LNCAP (cell line): ENCODE measurements at regions not wholly inside any gene's neighbourhood (a gene's known extent, or its start where the extent isn't known, plus 50 kb on each side); places are given as distances from the start of the nearest gene placed in this dataset.

ENCODE experiments used
- TF ChIP-seq, protein P1 (sequence below): fragments of 450-650 bp; IDR thresholded peaks from 2 replicates; pipeline ENCODE4 v1.5.1; 2017; ENCODE audit warnings: mild to moderate bottlenecking

DNA sequence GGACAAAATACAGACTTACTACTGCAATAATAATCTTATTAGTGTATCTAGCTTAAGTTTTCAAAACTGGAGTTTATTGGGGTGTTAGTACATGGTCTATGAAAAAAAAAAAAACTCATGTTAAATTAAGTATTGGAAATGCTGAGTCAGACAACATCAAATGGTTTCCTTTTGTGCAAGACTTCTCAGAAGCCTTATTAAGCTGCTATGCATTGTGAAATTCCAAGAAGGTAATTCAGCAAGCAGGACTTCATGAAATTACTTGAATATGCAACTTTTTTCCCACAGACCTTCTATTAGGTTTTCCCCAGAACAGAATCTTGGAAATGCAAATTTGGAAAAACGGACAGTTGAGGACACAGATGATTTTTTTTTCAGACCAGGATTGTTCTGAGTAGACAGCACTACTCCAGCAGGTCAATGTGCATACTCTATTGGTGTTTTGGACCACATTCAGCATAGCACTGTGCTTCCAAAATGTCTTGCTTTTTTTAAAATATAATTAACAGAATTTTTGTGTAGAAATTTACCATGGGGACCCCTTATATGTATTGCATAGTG is 568.8 kb upstream of the TENM3 start:
- TF ChIP-seq, protein P1, sequence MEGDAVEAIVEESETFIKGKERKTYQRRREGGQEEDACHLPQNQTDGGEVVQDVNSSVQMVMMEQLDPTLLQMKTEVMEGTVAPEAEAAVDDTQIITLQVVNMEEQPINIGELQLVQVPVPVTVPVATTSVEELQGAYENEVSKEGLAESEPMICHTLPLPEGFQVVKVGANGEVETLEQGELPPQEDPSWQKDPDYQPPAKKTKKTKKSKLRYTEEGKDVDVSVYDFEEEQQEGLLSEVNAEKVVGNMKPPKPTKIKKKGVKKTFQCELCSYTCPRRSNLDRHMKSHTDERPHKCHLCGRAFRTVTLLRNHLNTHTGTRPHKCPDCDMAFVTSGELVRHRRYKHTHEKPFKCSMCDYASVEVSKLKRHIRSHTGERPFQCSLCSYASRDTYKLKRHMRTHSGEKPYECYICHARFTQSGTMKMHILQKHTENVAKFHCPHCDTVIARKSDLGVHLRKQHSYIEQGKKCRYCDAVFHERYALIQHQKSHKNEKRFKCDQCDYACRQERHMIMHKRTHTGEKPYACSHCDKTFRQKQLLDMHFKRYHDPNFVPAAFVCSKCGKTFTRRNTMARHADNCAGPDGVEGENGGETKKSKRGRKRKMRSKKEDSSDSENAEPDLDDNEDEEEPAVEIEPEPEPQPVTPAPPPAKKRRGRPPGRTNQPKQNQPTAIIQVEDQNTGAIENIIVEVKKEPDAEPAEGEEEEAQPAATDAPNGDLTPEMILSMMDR, result no peak

DNA sequence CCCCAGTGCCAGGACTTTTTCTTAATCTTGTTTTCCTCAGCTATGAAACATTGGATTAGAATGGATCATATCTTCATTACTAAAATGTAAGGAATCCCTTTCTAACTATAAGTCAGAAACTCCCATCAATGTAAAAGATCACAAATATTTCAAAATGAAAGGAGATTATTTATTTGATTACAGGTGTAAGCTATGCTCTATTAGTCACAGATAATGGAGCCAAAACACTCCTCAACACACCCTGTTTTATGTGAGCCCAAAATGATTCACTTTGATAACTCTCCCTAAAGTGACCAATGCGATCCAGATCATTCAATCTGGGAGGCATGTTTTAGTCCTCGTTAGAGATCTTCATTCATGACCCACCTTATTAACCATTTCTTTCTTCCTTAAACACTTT is 566.7 kb upstream of the TENM3 start:
- TF ChIP-seq, protein P1, result no peak

DNA sequence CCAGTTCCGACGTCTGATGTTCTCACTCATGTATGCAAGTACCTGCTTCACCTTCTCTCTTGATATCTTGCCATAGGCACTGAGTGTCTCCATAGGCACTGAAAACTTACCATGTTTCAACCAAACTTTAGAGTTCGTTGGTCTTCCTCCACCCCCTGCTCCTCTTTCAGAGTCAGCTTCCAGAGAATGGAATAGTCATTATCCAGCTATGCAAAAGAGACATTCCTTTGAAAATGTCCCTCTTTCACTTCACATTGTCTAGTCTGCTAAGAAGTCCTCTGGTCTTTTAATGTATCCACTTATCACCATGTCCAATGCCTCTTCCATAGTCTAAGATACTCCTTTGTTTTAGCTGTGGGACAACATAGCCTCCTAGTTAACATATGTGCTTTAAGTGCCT is 566.0 kb upstream of the TENM3 start:
- TF ChIP-seq, protein P1, result no peak

DNA sequence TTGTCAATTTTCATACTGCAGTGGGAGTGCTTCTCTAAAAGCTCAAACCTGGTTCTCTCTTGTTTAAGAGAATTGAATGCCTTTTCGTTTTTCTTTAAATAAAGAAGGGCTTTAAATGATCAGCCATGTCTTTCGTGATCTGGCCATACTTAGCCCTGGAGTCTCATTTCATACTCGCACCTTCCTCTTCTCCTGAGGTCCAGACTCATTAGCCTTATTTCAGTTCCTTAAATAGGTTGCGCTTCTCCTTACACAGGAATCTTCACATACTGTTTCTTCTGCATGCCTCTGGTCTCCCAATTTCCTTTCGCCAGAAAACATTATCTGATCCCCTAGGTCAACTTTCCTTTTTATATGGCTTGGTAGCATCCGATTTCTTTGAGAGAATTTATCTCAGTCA is 565.6 kb upstream of the TENM3 start:
- TF ChIP-seq, protein P1, result no peak

DNA sequence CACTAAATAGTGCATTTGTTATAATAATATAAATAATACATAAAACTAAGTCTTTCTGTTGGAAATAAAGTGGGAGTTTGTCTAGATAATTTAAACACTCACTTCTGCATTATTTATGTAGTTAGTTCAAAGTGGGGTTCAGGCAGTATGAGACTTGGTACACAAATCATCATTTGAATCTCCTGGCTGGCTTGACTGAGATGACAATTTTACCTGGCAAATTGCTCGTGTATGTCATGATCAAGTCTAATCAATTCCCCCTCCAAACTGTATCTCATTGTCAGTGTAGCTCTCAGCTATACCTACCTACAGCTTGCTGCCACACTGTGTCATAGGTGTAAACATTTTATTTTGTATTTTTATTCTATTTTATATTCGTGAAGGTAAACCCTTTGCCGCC is 563.4 kb upstream of the TENM3 start:
- TF ChIP-seq, protein P1, result no peak

DNA sequence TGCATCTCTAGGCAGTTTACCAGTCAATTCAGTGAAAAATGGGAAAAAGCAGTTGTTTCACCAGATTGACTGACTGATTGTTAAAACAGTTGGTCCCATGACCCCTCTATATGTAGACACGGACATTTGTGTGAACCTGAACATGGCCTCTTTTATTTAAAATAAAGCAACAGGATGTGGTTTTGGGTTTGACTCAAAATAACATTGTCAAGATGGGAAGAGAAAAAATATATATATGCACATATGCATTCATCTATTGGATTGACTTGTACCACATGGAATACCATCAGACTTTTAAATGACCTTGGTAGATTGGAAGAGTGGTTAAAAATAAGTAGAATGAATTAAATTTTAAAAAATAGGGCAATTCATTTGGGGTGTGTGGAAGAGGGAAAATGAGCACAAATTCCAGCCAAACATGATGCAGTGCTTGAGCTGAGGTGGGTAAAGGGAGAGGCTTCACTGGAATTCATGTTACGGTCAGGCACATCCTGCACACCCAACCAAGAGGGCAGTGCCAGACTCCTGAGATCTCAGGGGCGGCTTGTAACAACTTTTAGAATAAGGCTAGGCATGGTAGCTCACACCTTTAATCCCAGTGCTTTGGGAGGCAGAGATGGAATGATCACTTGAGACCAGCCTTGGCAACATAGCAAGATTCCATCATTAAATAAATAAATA is 560.7 kb upstream of the TENM3 start:
- TF ChIP-seq, protein P1, result no peak

DNA sequence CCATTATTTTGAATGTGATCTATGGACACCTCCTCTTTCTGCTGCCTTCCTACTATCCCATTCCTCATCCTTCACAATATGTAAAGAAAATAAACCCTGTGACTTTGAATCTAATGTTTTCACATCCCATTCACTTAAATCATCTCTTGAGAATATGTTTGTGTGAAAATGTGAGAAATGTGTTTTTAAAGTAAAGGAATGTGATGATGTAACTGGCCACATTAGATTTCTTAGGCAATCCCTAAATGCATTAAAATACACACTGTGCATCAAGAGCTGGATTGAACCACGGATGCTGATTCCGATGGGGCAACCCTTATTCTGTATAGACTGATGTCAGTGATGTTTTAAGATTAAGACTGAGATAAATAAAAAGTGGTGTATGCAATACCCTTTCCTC is 558.9 kb upstream of the TENM3 start:
- TF ChIP-seq, protein P1, result no peak
